Left ventricle myocardium inferior (tissue), 1 donor: ENCODE measurements at regions not wholly inside any gene's neighbourhood (a gene's known extent, or its start where the extent isn't known, plus 50 kb on each side); places are given as distances from the start of the nearest gene placed in this dataset.

Experiments used
- DNase-seq: peaks from one replicate; pipeline ENCODE4 v3.0.0-alpha.2; 2020
- H3K27ac ChIP-seq: fragments of 200-600 bp; replicated peaks from 2 replicates; pipeline ENCODE4 v1.8.0; 2021
- H3K27me3 ChIP-seq: fragments of 200-600 bp; 2 replicates; pipeline ENCODE4 v1.8.0; 2021; ENCODE audit warnings: low read depth
- H3K36me3 ChIP-seq: fragments of 200-600 bp; 2 replicates; pipeline ENCODE4 v1.8.0; 2021
- H3K4me1 ChIP-seq: fragments of 200-600 bp; 2 replicates; pipeline ENCODE4 v1.8.0; 2021
- H3K4me3 ChIP-seq: fragments of 200-600 bp; 2 replicates; pipeline ENCODE4 v1.8.0; 2021; ENCODE audit warnings: mild to moderate bottlenecking, moderate library complexity
- H3K9me3 ChIP-seq: fragments of 200-600 bp; replicated peaks from 2 replicates; pipeline ENCODE4 v1.8.0; 2021
- CTCF ChIP-seq: fragments of 200-600 bp; IDR thresholded peaks from 2 replicates; pipeline ENCODE4 v1.8.0; 2021; ENCODE audit warnings: antibody characterized with exemption, mild to moderate bottlenecking, borderline replicate concordance
- intact Hi-C: fragments of 100-400 bp; cut with micrococcal nuclease; formaldehyde crosslinking; loops from one replicate; pipeline ENCODE4 v1.11.0; 2022
- donor health status: DM: no; HTN: yes; CAD: no; lungs with severe emphysema.

- no peaks in the 10 kb centered on the region for H3K27me3 ChIP-seq
- H3K27ac ChIP-seq: no peak overlapping the region
- H3K4me1 ChIP-seq: peaks cover 29% of the 10 kb centered on the region
- H3K36me3 ChIP-seq: no peaks in the 10 kb centered on the region
- no peaks in the 10 kb centered on the region for H3K9me3 ChIP-seq
- no peak for TF ChIP-seq CTCF
- no peak overlapping the region for H3K4me3 ChIP-seq
- DNase-seq: no peak
- intact Hi-C loops: no loop called here
These were observed 68.9 kb upstream of the S1PR1 start for GRCh38 chr1:101167891-101168290.

GRCh38 chr1:101166583-101167120 lies 70.2 kb upstream of the S1PR1 start:
- Histone ChIP-seq H3K27me3 (no peaks in the 10 kb centered on the region), H3K36me3 (no peaks in the 10 kb centered on the region), H3K4me3 (no peak overlapping the region), H3K9me3 (no peaks in the 10 kb centered on the region), H3K4me1 (peaks cover 35% of the 10 kb centered on the region), H3K27ac (no peak overlapping the region)
- no peak for TF ChIP-seq CTCF
- intact Hi-C loops: no loop called here
- no peak for DNase-seq

- no peak overlapping the region for H3K4me3 ChIP-seq
- intact Hi-C loops: no loop called here
- TF ChIP-seq CTCF: no peak
- H3K36me3 ChIP-seq: no peaks in the 10 kb centered on the region
- DNase-seq: no peak
- no peaks in the 10 kb centered on the region for H3K27me3 ChIP-seq
- H3K4me1 ChIP-seq: peaks cover 35% of the 10 kb centered on the region
- peak overlapping the region; percentile 37 for H3K27ac ChIP-seq
- H3K9me3 ChIP-seq: no peaks in the 10 kb centered on the region
These were observed 70.9 kb upstream of the S1PR1 start for GRCh38 chr1:101165954-101166353.

GRCh38 chr1:101165532-101165931 lies 71.3 kb upstream of the S1PR1 start:
- Histone ChIP-seq H3K4me3 (no peak overlapping the region), H3K9me3 (no peaks in the 10 kb centered on the region), H3K27me3 (no peaks in the 10 kb centered on the region), H3K4me1 (peaks cover 35% of the 10 kb centered on the region), H3K27ac (peak overlapping the region; percentile 37), H3K36me3 (no peaks in the 10 kb centered on the region)
- no peak for TF ChIP-seq CTCF
- DNase-seq: no peak
- intact Hi-C loops: no loop called here

- intact Hi-C loops: no loop called here
- Histone ChIP-seq H3K4me3 (no peak overlapping the region), H3K4me1 (peaks cover 35% of the 10 kb centered on the region), H3K27ac (peak overlapping the region; percentile 37), H3K27me3 (no peaks in the 10 kb centered on the region), H3K36me3 (no peaks in the 10 kb centered on the region), H3K9me3 (no peaks in the 10 kb centered on the region)
- no peak for TF ChIP-seq CTCF
- no peak for DNase-seq
These were observed 72.0 kb upstream of the S1PR1 start for GRCh38 chr1:101164776-101165175.
